NCI-H2029 treated with DMSO at 0.1 percent for 48 hours (cell line): ENCODE measurements at regions not wholly inside any gene's neighbourhood (a gene's known extent, or its start where the extent isn't known, plus 50 kb on each side); places are given as distances from the start of the nearest gene placed in this dataset.
"Not testable (repeated sequence)": the region's sequence is repeated elsewhere in the genome, so short reads cannot be mapped to it uniquely, and the experiment has no call there.

Source experiments
- DNase-seq: peaks from one replicate; lab custom pipeline; 2025; lab: John Stamatoyannopoulos, UW

GRCh38 chr2:21332993-21333625 is 209.3 kb downstream of the TDRD15 start:
- no peak for DNase-seq

- DNase-seq = no peak
These were observed 209.9 kb downstream of the TDRD15 start for GRCh38 chr2:21333684-21334083.

DNA sequence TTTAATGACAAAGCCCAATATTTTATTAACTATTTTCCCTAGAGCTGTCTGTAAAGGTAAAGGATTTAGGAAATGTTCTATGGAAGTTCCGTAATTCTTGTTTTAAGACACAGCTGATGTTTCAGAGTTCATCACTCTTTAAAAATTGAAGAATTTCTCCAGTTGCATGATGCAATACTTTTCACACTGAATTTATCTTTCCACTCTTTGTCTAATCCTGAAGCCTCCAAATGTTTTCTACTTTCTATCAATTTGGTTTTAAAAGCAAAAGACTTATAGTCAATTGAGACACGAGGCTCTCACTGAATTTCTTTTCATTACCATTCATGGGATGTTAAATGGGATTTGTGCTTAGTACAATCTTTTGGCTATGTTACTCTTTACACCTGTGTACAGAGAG is 223.2 kb downstream of the TDRD15 start:
- no peak for DNase-seq

DNA sequence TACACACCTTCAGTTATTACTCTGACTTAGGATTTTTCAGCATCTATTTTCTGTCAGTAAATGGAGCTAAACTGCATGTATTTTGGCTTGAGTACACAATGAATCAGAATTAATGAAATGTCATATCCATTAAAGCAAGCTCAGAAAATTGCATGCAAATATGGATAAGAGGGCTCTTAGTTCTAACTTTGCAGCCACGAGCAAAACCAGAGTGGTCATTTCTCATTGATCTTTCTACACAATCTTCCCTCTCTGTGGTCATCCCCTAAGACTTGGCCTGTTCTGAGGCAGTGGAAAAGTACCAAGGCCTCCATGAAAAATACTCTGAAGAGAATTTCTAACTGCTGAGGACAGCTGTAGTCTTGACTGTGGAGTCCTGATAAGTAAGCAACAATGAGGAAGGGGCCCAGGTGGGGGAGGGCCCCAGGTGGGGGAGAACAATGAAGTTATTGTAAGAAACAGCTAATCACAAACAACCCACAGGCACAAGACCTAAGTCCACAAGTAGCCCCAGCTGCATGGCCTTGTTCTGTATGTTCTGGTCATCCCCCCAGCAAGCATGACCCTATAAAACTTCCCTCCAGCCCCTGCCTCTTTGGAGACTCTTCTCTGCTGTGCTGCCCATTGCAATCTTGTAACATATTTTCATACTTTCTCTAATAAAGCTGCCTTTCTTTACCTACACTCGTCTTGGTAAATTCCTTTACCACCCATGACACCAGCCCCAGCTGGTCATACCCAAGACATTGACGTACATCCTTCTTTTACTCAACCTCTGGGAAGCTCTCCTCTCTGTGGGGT is 230.3 kb downstream of the TDRD15 start:
- no peak for DNase-seq

GRCh38 chr2:21356086-21356856 is 232.5 kb downstream of the TDRD15 start:
- no peak for DNase-seq

DNA sequence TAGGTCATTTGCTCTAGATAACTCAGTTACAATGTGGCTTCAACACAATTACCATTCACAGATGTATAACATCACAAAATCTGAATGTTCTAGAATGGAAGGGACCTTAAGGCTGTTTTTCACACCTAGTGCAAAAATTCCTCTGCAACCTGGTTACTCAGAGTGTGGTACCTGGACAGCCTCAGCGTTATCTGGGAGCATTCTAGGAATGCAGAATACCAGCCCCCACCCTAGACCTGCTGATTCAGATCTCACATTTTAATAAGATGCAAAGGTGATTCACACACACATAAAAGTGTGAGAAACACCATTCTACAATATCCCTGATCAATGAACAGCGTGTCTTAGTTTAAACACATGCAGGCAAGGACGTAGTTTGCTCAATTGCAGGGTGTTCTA is 233.1 kb downstream of the TDRD15 start:
- no peak for DNase-seq

DNA sequence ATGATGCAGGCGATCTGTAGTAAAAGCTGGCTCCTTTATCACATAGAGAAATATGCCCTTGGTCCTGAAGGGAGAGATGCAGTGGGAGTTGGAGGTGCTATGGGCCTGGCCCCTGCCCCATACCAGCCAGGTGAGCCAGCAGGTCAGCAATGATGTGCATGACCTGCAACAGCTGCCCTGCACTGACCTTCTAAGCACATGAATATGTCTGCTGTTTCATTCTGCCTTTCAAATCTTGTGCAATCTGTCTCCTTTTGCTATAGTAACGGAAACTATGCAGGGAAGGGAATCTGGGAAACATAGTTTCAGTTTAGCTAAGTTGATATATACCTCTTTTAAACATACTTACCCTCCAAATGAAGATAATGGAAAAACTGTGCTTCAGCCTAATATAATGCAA is 235.2 kb downstream of the TDRD15 start:
- DNase-seq = no peak

DNA sequence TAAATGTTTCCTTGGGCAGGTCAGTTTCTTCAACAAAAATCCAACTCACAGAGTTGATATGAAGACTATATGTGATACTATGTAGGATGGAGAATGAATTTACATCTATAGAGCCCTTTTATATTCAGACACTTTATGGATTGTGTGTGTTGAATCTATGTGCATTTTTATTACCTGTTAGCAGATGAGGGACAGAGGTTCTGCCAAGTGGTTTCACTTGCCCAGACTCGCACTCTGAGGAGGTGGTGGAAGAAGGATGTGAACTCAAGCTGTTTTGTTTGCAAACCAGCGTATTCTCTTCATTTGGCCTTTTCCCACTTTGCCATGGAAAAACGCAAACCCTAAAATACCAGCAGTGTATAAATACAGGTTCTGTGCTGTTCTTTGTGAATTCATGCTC is 237.6 kb downstream of the TDRD15 start:
- DNase-seq = no peak

GRCh38 chr2:21361957-21362486 is 238.3 kb downstream of the TDRD15 start:
- no peak for DNase-seq

DNA sequence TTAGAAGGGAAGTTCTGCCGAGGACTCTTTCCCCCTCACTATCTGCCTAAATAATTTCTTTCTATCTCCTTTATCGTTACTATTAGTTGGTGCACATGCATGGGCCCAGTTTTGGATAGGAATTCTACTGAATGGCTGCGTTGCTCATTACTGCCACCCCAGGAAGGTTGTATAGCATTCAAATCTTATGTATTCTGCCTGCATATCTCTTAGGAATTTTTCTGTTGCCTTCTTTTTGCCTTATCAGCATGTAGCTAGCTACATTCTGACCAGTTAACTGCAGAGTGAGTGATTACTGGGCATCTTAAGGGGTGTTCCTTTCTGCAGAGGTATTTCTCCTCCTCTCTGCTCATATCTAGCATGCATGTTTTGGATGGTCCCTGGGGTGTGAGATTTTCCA is 239.6 kb downstream of the TDRD15 start:
- DNase-seq = no peak

DNA sequence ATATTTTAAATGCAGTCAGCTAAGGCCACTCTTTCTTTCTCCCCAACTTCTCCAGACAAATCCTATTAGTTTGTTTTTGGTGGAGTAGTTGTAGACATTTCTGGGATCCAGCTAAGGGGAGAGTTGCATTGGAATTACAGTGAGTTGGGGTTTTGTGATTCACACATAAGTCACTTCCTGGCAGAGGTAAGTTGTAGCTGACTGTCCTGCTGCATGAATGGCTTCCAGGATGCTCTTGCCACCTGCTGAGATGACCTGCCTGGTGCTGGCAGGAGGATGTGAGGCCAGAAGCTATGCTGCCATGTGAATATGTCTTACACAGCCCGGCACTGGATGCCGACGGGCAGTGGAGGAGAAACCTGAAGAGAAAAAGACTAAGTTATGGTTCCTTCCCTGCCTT is 243.7 kb downstream of the TDRD15 start:
- DNase-seq = no peak

GRCh38 chr2:21369787-21370186 is 246.0 kb downstream of the TDRD15 start:
- no peak for DNase-seq

GRCh38 chr2:21371499-21372003 is 247.8 kb downstream of the TDRD15 start:
- DNase-seq = no peak

DNA sequence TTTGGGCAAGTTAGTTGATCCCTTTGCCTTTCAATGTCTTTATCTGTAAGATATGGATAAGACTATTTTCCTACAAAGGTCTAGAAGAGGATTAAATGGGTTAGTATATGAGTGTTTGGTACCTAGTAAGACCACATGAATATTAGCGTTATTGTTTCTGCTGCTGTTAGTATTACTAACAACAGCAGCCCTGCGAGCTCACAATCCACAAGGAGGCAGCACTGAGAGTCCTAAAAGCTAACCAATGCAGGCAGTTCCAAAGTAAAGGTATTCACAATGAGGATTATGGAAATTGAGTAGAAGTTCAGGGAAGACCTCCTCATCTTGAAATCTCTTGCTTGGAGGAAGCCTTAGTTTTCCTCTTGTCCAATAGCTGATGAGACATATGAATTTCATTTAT is 248.9 kb downstream of the TDRD15 start:
- no peak for DNase-seq

DNA sequence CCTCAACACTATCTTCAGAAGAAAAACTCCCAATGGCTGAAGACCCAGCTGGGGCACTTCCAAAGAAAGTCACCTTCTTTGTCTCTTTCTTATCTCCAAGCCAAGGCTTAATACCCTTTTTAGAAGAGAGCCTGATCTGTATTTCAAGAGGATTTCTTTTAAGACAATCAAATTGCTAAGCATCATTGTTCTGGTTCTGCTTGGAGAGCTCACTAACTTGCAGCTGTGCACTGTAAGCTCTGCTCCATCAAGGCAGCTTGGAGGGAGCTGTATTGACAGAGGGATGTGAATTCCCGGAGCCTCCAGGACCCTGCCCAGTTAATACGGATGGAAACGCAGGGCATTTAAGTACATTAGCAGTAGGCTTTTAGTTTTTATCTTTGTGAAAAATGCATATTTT is 253.1 kb downstream of the TDRD15 start:
- no peak for DNase-seq

DNA sequence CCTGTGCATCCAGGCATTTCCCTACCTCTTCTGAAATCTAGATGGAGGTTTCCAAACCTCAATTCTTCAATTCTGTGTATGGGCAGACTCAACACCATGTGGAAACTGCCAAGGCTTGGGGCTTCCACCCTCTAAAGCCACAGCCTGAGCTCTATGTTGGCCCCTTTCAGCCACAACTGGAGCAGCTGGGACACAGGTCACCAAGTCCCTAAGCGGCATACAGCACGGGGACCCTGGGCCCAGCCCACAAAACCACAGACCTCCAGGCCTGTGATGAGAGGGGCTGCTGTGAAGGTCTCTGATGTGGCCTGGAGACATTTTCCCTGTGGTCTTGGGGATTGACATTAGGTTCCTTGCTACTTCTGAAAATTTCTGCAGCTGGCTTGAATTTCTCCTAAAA is 255.4 kb downstream of the TDRD15 start:
- no peak for DNase-seq

- DNase-seq = not testable (repeated sequence)
These were observed 255.9 kb downstream of the TDRD15 start for GRCh38 chr2:21379668-21380067.

- DNase-seq = no peak
These were observed 257.7 kb downstream of the TDRD15 start for GRCh38 chr2:21381421-21381820.

GRCh38 chr2:21382701-21383520 is 259.1 kb downstream of the TDRD15 start:
- DNase-seq = no peak

GRCh38 chr2:21386666-21387065 is 262.9 kb downstream of the TDRD15 start:
- DNase-seq = no peak

GRCh38 chr2:21392649-21393048 is 268.9 kb downstream of the TDRD15 start:
- DNase-seq = no peak

- DNase-seq = no peak
These were observed 269.4 kb downstream of the TDRD15 start for GRCh38 chr2:21393173-21393572.
